ENCODE measurements at regions not wholly inside any gene's neighbourhood (a gene's known extent, or its start where the extent isn't known, plus 50 kb on each side); places are given as distances from the start of the nearest gene placed in this dataset.

- no peaks in the 10 kb centered on the region for H3K27me3 Mint-ChIP-seq
- no peaks in the 10 kb centered on the region for H3K4me1 Mint-ChIP-seq
- H3K36me3 Mint-ChIP-seq (ENCODE audit: low read depth): no peaks in the 10 kb centered on the region
- ATAC-seq (no peak), DNase-seq (no peak)
- H3K4me3 Mint-ChIP-seq: no peak overlapping the region
- no peak overlapping the region for H3K27ac Mint-ChIP-seq
- peaks cover 4% of the 10 kb centered on the region for H3K9me3 Mint-ChIP-seq
These were observed 333.3 kb downstream of the FAT3 start for GRCh38 chr11:92557879-92558278.

DNA sequence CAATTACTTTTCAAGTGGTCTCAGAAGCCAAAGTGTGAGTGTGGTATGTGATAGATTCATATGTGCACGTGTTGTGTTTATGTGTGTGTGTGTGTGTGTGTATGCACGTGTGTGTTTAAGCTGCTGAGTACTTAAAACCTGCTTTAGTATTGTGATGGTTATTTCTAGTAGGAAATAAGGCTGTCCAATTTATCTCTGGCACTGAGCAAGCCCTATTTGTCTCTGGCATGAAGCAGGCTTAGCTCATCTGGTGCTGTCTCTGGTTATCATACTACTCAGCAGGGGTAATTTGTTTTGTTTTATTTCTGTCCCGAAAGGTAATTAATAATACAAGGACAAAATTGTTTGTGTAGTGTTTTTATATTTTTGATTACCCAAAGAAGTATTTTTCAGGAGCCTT, 333.7 kb downstream of the FAT3 start:
- H3K36me3 Mint-ChIP-seq (ENCODE audit: low read depth): no peaks in the 10 kb centered on the region

DNA sequence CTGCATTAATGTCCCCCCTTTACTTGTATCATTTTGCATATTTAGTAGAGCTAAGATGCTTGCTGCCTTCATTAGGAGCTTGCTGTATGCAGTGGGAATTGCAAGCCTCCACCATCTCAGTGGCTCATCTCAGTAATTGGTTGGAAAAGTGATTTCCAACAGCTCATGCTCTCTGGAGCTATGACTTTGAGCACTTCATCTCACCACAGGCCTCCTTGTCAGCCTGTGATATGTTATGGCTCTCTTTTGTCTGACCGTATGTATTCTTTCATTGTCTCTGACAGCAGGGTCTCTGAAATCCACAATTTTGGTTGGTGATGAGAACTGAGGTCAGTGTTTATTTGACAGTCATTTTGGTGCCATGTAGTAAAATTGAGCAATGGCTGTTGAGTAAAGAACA, 345.1 kb downstream of the FAT3 start:
- DNase-seq (no peak), ATAC-seq (no peak)
- Mint-ChIP-seq H3K9me3 (no peaks in the 10 kb centered on the region), H3K36me3 (ENCODE audit: low read depth) (no peaks in the 10 kb centered on the region), H3K27me3 (no peaks in the 10 kb centered on the region), H3K4me3 (no peak overlapping the region), H3K27ac (no peak overlapping the region), H3K4me1 (no peaks in the 10 kb centered on the region)

More for the DNA sequence above, 333.7 kb downstream of the FAT3 start:
- H3K9me3 Mint-ChIP-seq: peaks cover 4% of the 10 kb centered on the region
- ATAC-seq (no peak), DNase-seq (no peak)
- no peaks in the 10 kb centered on the region for H3K27me3 Mint-ChIP-seq
- no peak overlapping the region for H3K4me3 Mint-ChIP-seq
- no peaks in the 10 kb centered on the region for H3K4me1 Mint-ChIP-seq
- H3K27ac Mint-ChIP-seq: no peak overlapping the region

DNA sequence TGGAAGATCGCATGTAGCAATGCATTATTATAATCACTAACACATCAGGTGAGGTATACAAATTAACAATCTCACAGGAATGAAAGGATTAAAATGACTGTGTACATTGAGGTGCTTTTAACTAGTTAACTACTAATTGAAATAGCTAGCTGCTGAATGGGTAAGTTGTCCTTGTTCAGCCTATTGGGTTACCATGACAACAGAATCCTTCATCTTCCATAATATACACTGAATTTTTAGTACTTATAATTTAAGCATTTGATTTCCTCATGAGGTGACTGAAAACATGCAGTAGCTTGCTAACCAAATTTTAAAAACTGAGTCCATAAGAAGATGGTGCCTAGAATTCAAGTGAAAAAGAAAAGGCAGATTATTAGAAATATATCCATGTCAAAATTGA, 347.9 kb downstream of the FAT3 start:
- Mint-ChIP-seq H3K27ac (no peak overlapping the region), H3K27me3 (no peaks in the 10 kb centered on the region), H3K9me3 (no peaks in the 10 kb centered on the region), H3K4me3 (no peak overlapping the region), H3K36me3 (ENCODE audit: low read depth) (no peaks in the 10 kb centered on the region), H3K4me1 (no peaks in the 10 kb centered on the region)
- no peak for ATAC-seq
- no peak for DNase-seq

DNA sequence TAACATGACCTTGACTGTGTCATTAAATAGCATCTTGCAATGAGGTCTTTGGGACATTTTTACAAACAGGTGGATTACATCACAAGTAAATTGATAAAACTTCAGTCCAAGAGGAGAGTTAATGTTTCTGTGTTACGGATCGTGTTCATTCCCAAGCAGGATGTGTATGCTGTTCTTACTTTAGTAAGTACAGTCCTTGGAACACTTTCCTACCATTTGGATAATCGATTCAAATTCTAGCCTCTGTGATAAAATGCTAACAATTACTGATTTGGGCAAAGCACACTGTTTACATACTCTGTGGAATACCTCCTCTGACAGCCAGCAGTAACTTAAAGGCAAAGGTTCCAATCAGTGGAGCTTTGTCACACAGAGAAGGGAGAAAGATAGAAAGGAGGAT, 351.7 kb downstream of the FAT3 start:
- ATAC-seq (no peak), DNase-seq (no peak)
- Mint-ChIP-seq H3K36me3 (ENCODE audit: low read depth) (no peaks in the 10 kb centered on the region), H3K9me3 (no peaks in the 10 kb centered on the region), H3K4me3 (no peak overlapping the region), H3K27ac (no peak overlapping the region), H3K4me1 (no peaks in the 10 kb centered on the region), H3K27me3 (no peaks in the 10 kb centered on the region)

DNA sequence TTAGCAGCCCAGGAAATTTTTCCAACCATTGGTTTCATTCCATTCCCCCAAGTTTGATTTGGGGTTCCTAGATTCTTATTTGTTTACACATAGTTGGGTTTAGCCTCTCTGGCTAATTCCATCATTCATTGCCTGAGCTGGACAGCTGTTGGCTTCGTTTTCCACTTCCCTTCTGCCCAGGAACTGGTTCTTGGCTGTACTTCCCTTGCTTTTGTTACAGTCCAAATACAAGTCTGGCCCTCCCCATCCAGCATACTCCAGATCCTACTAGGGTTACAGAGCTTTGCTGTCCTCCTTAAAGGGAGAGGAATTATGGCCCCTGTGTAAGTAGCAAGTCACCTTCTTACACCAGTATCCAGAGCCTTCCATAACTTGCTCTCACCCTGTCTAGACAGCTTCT, 356.3 kb downstream of the FAT3 start:
- Mint-ChIP-seq H3K4me3 (no peak overlapping the region), H3K36me3 (ENCODE audit: low read depth) (no peaks in the 10 kb centered on the region), H3K4me1 (no peaks in the 10 kb centered on the region), H3K27me3 (no peaks in the 10 kb centered on the region), H3K9me3 (no peaks in the 10 kb centered on the region), H3K27ac (no peak overlapping the region)
- ATAC-seq: no peak
- no peak for DNase-seq

DNA sequence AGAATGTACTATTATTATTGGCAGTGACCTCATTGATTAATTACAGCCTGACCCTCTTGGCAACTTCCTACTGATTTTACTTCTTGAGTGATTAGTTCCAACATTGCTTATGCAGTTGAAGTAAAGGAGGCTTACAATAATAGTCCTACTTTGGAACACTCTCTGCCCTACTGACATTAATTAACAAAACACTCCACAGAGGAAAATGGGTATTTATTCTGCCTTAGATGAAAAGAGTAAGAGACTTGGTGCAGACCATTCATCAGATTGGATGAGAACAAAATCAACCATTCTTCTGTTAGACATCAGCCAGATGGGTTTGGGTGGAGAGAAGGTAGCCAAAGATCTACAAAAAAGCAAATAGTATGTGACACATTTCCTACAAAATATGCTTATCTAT, 363.8 kb downstream of the FAT3 start:
- H3K4me3 Mint-ChIP-seq: no peak overlapping the region
- ATAC-seq (no peak), DNase-seq (no peak)
- no peaks in the 10 kb centered on the region for H3K4me1 Mint-ChIP-seq
- no peaks in the 10 kb centered on the region for H3K9me3 Mint-ChIP-seq
- H3K27ac Mint-ChIP-seq: no peak overlapping the region
- no peaks in the 10 kb centered on the region for H3K27me3 Mint-ChIP-seq
- H3K36me3 Mint-ChIP-seq (ENCODE audit: low read depth): no peaks in the 10 kb centered on the region

- no peak overlapping the region for H3K27ac Mint-ChIP-seq
- ATAC-seq (no peak), DNase-seq (no peak)
- H3K4me1 Mint-ChIP-seq: no peaks in the 10 kb centered on the region
- H3K4me3 Mint-ChIP-seq: no peak overlapping the region
- no peaks in the 10 kb centered on the region for H3K27me3 Mint-ChIP-seq
- H3K36me3 Mint-ChIP-seq (ENCODE audit: low read depth): no peaks in the 10 kb centered on the region
- H3K9me3 Mint-ChIP-seq: no peaks in the 10 kb centered on the region
These were observed 364.9 kb downstream of the FAT3 start for GRCh38 chr11:92589512-92589911.

DNA sequence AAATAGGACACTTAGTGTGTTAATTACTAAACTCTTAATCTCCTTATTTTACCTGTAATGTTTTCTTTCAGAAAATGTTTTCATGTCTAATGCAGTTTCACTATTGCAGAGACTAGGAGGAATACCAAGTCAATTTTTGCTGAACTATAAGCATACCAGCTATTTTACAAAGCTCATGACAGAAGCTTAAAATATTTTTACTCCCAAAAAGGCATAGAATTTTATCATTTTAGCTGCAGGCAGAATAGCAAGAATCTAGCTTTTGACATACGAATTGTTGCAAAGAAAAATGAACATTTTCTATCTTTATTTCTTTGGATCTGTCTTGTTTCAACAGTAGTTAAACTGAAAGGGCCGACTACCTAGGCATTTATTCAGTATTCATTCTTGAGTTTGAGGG, 366.9 kb downstream of the FAT3 start:
- Mint-ChIP-seq H3K4me3 (no peak overlapping the region), H3K36me3 (ENCODE audit: low read depth) (no peaks in the 10 kb centered on the region), H3K27ac (no peak overlapping the region), H3K4me1 (no peaks in the 10 kb centered on the region), H3K27me3 (no peaks in the 10 kb centered on the region), H3K9me3 (no peaks in the 10 kb centered on the region)
- no peak for ATAC-seq
- no peak for DNase-seq

GRCh38 chr11:92594251-92594650, 369.6 kb downstream of the FAT3 start:
- Mint-ChIP-seq H3K4me1 (no peaks in the 10 kb centered on the region), H3K27me3 (no peaks in the 10 kb centered on the region), H3K27ac (no peak overlapping the region), H3K9me3 (peaks cover 4% of the 10 kb centered on the region), H3K4me3 (no peak overlapping the region), H3K36me3 (ENCODE audit: low read depth) (no peaks in the 10 kb centered on the region)
- ATAC-seq: no peak
- DNase-seq: no peak

DNA sequence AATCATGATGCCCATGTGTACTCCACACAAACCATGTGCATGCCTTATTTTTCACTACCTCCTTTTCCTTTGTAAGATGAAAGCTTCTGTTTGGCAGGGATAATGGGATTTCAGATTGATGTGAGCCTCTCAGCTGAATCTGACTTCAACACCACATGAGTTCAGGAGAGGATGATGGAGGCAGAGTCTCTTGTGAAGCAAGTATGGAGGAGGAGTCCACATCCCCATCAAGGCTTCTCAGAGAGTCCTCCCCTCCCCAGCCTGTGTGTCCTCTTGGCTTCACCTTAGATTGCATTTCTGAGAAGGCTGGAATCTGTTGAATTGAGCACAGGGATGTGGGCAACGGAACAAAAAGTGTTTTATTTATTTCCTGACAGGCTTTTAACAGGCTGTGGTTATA, 370.4 kb downstream of the FAT3 start:
- Mint-ChIP-seq H3K4me1 (no peaks in the 10 kb centered on the region), H3K4me3 (no peak overlapping the region), H3K27me3 (no peaks in the 10 kb centered on the region), H3K9me3 (peaks cover 4% of the 10 kb centered on the region), H3K27ac (no peak overlapping the region), H3K36me3 (ENCODE audit: low read depth) (no peaks in the 10 kb centered on the region)
- no peak for DNase-seq
- ATAC-seq: no peak

DNA sequence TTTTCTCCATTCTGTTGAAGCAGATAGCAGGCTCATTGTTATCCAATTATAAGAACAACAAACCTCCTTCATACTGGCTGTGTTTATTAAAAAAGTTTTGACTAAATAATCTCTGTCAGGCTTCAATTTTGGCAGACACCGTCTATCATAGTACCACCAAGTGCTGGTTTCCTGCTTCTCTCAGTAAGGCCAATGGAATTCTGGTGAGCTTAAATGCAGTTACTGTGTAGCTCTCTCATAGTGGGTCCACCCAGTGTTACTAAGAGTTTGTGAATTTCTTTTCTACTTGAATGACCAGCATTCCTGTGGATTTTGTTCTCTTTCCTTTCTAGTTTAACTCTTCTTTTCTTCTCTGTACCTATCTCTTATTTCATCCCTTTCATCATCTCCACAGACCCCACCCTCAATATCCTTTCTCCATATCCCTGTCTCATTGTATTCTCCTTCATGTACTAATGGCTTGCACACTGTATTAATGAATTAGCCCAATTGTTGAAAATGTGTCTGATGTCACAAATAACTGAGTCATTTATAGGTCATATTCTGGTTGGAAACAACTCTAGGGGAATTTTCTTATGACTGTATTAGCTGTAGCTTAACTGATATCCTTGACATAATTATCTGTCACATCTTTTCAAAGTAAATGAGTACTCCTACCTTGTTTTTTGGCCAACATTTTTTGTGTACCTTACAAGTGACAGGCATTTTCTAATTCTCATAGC, 372.1 kb downstream of the FAT3 start:
- Mint-ChIP-seq H3K4me1 (no peaks in the 10 kb centered on the region), H3K4me3 (no peak overlapping the region), H3K27me3 (no peaks in the 10 kb centered on the region), H3K36me3 (ENCODE audit: low read depth) (no peaks in the 10 kb centered on the region), H3K9me3 (peaks cover 4% of the 10 kb centered on the region), H3K27ac (no peak overlapping the region)
- ATAC-seq (no peak), DNase-seq (no peak)

DNA sequence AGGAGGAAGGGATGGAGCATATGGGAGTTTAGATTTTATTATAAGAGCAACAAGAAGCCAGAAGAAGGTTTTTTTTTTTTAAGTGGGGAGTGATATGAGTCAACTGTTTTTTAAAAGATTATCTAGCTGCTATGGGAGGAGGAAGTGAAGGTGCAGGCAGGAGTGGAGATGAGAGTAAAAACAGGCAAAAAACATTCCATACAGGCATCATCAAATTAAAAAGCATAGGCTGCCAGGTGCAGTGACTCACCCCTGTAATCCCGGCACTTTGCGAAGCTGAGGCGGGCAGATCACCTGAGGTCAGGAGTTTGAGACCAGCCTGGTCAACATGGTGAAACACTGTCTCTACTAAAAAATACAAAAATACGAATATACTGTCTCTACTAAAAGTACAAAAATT, 368.4 kb upstream of the MTNR1B start:
- DNase-seq: no peak
- ATAC-seq: no peak
- Mint-ChIP-seq H3K36me3 (ENCODE audit: low read depth) (no peaks in the 10 kb centered on the region), H3K4me3 (no peak overlapping the region), H3K9me3 (peaks cover 4% of the 10 kb centered on the region), H3K27me3 (no peaks in the 10 kb centered on the region), H3K4me1 (no peaks in the 10 kb centered on the region), H3K27ac (no peak overlapping the region)

DNA sequence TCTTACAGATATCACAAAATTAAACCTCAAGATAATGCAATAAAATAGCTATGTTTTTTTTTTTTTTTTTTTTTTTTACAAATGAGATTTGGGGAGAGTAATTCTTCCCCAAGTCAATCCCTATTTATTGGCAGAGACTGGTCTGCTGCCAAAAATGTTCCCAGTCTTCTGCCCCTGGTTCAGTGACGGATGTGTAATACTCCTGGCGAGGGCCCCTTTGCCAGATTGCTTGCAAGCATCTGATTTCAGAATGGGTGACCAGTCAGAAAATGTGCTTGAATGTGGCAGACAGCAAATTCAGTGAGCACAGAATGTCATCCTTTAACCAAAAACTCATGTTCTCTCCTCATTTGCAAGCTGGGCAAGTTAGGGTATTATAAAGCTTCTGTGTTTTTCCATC, 363.8 kb upstream of the MTNR1B start:
- no peaks in the 10 kb centered on the region for H3K4me1 Mint-ChIP-seq
- no peaks in the 10 kb centered on the region for H3K36me3 Mint-ChIP-seq (ENCODE audit: low read depth)
- DNase-seq (no peak), ATAC-seq (no peak)
- H3K27ac Mint-ChIP-seq: no peak overlapping the region
- no peaks in the 10 kb centered on the region for H3K27me3 Mint-ChIP-seq
- no peak overlapping the region for H3K4me3 Mint-ChIP-seq
- no peaks in the 10 kb centered on the region for H3K9me3 Mint-ChIP-seq

DNA sequence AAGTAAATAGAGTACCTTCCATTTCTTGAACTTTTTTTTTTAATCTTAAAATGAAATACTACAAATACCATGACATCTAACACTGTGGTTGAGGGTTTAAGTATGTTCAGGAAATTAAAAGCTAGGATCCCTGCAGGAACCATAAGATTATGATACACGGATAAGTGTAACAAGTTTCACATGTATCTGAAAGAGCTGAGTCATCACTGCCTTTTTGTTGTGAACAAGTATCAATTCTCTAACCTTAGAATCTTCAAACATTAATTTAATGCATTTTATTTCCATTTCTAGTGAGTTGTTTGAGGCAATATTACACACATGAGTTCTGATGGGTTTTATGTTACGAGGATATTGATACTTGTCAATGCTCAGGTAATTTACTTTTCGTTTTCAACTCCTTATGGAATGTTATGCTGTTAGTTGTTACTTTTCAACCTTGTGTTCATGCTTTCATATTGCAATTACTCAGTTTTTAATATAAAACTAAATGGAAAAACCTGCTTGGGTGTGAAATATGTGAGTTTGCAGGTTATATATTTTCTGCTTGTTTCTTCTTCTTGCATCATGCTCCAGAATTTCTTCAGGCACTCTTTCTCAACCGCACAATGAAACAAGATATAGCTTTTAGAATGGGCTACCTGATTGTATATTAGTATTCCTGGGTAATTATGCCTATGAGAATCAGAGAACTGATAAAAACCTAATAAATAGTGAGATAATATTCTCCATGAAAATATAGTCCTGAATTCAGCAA, 361.3 kb upstream of the MTNR1B start:
- Mint-ChIP-seq H3K36me3 (ENCODE audit: low read depth) (no peaks in the 10 kb centered on the region), H3K27ac (no peak overlapping the region), H3K4me1 (no peaks in the 10 kb centered on the region), H3K4me3 (no peak overlapping the region), H3K9me3 (no peaks in the 10 kb centered on the region), H3K27me3 (no peaks in the 10 kb centered on the region)
- no peak for ATAC-seq
- DNase-seq: no peak
